ENCODE measurements at regions not wholly inside any gene's neighbourhood (a gene's known extent, or its start where the extent isn't known, plus 50 kb on each side); places are given as distances from the start of the nearest gene placed in this dataset.

GRCh38 chr6:48664826-48665225 lies 553.8 kb upstream of the PTCHD4 start:
- no peak for TF ChIP-seq EZH2 (IDR thresholded peaks at IDR 0.05; ENCODE audit: insufficient read depth, poor library complexity, severe bottlenecking)
- TF ChIP-seq EZH2phosphoT487 (IDR thresholded peaks at IDR 0.05; ENCODE audit: insufficient read depth, low read depth) = no peak

All from GM23248 (cell line).